Spleen (tissue), 7 donors: ENCODE measurements at regions not wholly inside any gene's neighbourhood (a gene's known extent, or its start where the extent isn't known, plus 50 kb on each side); places are given as distances from the start of the nearest gene placed in this dataset.

ENCODE experiments used
- CTCF ChIP-seq, 11 experiments: fragments of 200-600 bp in 7 of 11; fragments of 450-650 bp in 4 of 11; sonication (generic) in 4 of 11; IDR thresholded peaks in 8 of 11; conservative IDR thresholded peaks in 3 of 11; 1 replicate in 7 of 11; 2 replicates in 4 of 11; pipeline versions ENCODE4 v1.4.0 to v1.8.0; 2016 to 2021; ENCODE audit warnings: antibody characterized with exemption in 11 of 11, inconsistent platforms in 4 of 11, mild to moderate bottlenecking in 1 of 11
- POLR2A ChIP-seq, 3 donors: fragments of 450-650 bp; IDR thresholded peaks; one replicate each; pipeline ENCODE4 v1.5.1; 2017; ENCODE audit warnings: antibody characterized with exemption in 3 of 3, mild to moderate bottlenecking in 1 of 3
- POLR2AphosphoS5 ChIP-seq, 3 donors: sonication (generic); formaldehyde crosslinking; IDR thresholded peaks; one replicate each; pipeline ENCODE4 v1.5.1; 2017; ENCODE audit warnings: antibody characterized with exemption in 3 of 3
- donor health status: DM: no; HTN: no; CAD: no; lungs with moderate emphysema.
- donor health status: DM: no; HTN: no; CAD: no.
- donor health status: DM: no; HTN: no; CAD: no.

GRCh38 chr14:81676879-81677278, 143.2 kb upstream of the SEL1L start:
- TF ChIP-seq POLR2A (IDR thresholded peaks at IDR 0.05) (no peak), CTCF (IDR thresholded peaks at IDR 0.05 in 8 of 11, conservative IDR thresholded peaks at IDR 0.05 in 3 of 11) (no peak), POLR2AphosphoS5 (IDR thresholded peaks at IDR 0.05) (no peak)
